ENCODE measurements at regions not wholly inside any gene's neighbourhood (a gene's known extent, or its start where the extent isn't known, plus 50 kb on each side); places are given as distances from the start of the nearest gene placed in this dataset.
"Not testable (repeated sequence)": the region's sequence is repeated elsewhere in the genome, so short reads cannot be mapped to it uniquely, and the experiment has no call there.

DNA sequence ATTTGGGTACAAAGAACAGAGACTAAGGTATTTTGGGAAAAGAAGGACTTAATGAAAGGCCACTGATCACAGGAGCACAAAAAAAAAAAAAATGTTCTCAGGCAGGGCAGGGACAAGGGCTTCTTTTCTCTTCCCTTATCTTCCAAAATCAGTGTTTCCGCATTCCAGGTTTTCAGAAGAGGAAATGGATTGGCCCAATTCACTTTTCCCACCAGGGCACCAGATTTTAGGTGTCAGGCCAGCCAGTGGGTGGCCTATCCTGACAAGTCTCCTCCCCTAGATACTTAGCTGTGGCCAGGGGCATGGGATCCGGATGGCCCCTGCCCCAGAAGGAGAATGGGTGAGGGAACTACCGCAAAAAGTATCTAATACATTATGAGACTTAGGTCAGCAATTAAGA, 88.9 kb upstream of the WAC start:
- no peak for DNase-seq (ENCODE audit: low read depth in 2 of 2)

DNA sequence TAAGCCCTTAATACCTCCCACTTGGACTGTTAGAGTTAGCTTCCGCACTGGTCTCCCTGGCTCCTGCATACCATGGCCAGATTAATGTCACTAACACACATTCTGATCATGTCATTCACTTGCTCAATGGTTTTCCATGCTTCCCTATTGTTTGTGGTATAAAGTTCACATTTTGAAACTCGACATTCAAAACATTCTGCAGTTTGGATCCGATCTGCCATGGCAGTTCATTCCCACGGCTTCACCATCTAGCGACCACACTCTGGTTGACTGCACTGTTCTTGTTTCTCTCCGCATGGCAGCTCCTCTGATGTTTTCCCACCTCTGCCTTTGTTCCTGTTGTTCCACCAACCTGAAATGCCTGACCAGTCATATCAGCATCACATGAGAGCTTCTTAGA, 87.4 kb upstream of the WAC start:
- DNase-seq (ENCODE audit: low read depth in 2 of 2): no peak

DNA sequence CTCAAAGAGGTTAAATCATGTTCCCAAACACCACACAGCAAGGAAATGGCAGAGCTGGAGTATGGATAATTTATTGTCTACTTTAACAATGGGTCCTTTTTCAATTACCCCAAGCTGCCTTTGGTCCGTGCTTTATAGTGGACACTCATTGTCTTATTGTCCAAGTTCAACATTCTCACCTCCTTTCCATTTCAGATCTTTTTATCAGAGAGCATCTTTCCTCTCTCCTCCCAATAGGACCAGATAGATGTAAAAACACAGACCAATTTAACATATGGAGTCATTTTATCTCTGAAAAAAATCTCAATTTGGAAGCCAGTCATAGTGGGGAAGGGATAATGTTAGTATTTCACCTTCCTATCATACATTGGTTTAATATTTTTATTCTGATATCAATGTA, 83.5 kb upstream of the WAC start:
- DNase-seq (ENCODE audit: low read depth in 2 of 2): no peak

DNA sequence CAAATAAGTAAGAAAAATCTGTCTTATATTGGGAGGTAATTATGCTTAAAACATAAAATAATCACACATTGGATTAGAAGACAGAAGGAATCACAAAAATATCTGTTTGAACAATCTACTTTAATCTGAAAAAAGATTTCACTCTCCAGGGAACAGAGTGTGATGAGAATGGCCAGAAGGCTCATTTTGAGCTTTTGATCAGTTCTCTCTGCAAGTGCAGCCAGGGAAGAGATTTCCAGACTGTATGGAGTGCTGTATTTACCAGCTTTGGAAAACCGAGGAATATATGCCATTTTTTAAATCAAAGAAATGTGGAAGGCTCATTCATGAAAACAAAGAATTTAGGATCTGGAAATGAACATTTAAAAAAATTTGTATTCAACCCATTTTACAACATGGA, 83.0 kb upstream of the WAC start:
- DNase-seq (ENCODE audit: low read depth in 2 of 2): no peak

DNA sequence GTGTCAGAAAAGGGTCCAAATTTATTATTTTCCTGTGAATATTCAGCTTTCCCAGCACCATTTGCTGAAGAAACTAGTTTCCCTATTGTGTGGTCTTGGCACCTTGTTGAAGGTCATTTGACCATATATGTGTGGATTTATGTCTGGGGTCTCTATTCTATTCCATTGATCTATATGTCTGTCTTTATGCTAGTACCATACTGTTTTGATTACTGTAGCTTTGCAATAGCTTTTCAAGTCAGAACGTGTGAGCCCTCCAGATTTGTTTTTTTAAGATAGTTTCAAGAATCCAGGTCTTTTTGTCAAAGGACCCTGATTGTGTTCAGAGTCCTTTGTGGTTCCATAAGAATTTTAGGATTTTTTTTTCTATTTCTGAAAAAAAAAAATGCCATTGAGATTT, 79.0 kb upstream of the WAC start:
- DNase-seq (ENCODE audit: low read depth in 2 of 2): no peak

DNA sequence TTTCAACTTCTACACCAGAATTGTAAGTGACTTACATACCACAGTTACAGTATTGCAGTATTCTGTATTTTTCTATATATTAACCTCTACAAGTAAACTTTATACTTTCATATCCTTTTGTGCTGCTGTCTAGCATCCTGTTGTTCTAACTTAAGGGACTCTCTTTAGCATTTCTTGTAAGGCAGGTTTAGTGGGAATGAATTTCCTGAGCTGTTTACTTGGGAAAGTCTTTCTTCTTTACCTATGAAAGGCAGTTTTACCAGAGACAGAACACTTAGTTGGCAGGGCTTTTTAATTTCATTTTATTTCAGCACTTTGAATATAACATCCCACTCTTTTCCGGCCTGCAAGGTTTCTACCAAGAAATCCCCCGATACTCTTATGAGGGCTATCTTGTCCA, 75.8 kb upstream of the WAC start:
- no peak for DNase-seq (ENCODE audit: low read depth in 2 of 2)

DNA sequence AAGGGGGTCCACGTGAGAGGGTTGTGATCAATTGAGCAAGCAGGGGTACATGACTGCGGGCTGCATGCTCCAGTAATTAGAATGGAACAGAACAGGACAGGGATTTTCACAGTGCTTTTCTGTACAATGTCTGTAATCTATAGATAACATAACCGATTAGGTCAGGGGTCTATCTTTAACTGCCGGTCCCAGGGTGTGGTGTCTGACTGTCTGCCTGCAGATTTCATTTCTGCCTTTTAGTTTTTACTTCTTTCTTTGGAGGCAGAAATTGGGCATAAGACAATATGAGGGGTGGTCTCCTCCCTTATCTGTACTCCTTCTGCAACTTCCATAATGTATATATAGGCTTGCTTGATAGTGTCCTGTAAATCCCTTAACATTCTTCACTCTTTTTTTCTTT, 75.0 kb upstream of the WAC start:
- not testable (repeated sequence) for DNase-seq (ENCODE audit: low read depth in 2 of 2)

DNA sequence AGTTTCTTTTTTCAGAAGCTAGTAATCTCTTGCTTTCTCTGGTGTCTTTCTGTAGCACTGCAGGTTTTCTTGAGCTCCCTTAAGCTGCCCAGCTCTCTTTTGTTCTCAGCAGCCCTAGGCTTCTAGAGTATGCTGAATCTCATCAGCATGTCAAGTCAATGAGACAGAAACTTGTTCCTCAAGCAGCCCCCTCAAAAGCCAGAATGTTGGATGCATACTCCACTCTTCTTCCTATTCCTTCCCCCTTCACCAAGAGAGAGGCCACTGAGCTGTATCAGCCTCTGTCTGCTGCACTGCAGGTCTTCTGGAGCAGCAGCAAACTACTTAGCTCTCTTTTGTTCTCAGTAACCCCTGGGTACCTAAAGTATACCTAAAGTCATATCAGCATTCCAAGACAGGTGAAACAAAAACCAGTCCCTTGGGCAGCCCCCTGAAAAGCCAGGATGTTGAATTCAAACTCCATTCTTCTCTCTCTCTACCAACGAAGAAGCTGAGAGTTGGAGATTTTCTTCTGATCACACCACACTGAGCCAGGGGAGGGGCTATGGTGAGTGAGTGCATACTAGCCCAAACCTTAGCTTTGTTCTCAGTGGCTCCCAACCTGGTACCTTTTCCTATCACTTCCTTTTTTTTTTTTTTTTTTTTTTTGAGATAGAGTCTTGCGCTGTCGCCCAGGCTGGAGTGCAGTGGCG, 73.3 kb upstream of the WAC start:
- no peak for DNase-seq (ENCODE audit: low read depth in 2 of 2)

DNA sequence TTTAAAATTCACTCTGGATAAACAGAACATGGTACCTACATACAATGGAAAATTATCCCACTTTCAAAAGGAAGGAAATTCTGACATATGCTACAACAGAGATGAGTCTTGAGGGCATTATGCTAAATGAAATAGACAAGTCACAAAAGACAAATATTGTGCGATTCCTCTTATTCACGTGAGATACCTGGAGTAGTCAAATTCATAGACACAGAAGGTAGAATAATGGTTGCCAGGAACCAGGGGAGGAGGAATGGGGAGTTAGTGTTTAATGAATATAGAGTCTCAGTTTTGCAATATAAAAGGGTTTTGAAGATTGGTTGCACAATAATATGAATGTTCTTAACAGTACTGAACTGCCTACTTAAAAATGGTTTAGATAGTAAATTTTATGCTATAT, 69.8 kb upstream of the WAC start:
- no peak for DNase-seq (ENCODE audit: low read depth in 2 of 2)

DNA sequence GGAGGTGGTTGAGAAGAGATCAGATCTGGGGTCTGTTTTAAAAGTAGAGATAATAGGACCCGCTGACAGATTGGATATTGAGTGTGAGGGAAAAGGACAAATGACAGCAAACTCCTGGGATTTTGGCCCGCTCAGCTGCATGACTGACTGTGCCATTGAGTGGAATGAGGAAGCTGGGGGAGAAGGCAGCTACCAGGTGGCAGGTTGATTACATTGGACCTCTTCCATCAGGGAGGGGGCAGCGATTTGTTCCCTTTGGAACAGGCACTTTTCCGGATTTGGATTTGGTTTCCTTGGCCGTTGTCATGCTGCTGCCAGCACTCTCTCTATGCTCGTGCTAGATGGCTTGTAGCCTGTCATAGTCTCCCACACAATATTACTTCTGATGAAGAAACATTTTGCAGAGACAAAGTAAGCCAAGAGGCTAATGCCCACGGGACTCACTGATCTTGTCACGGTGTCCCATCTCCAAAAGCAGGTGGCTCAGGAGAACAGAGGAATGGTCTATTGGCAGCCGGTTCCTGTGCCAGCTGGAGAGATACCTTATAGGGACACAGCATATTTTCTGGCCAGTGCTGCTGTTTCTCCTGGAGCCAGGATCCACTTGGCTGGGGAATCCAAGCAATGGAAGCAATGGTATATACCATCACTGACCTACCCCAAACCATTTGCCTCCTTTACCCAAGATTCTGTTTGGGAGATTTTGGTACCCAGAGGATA, 69.1 kb upstream of the WAC start:
- DNase-seq (ENCODE audit: low read depth in 2 of 2): no peak

DNA sequence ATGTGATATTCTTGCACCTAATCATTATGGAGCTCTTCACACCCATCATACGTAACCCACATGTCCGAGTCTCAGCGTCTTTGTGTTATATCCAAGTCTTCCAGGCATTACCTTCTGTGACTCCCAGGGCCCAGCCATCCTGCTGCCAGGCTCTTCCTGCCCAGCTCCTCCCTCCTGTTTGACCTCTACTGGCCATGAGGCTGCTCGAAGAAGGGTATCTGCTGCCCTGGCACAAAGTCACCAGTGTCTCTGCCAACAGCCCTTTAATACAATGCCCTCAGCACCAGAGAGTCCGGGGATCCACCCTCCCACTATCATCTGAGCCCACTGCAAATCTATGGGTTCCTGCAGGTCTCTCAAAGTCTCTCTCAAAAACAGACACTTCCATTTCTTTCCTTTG, 65.3 kb upstream of the WAC start:
- no peak for DNase-seq (ENCODE audit: low read depth in 2 of 2)

DNA sequence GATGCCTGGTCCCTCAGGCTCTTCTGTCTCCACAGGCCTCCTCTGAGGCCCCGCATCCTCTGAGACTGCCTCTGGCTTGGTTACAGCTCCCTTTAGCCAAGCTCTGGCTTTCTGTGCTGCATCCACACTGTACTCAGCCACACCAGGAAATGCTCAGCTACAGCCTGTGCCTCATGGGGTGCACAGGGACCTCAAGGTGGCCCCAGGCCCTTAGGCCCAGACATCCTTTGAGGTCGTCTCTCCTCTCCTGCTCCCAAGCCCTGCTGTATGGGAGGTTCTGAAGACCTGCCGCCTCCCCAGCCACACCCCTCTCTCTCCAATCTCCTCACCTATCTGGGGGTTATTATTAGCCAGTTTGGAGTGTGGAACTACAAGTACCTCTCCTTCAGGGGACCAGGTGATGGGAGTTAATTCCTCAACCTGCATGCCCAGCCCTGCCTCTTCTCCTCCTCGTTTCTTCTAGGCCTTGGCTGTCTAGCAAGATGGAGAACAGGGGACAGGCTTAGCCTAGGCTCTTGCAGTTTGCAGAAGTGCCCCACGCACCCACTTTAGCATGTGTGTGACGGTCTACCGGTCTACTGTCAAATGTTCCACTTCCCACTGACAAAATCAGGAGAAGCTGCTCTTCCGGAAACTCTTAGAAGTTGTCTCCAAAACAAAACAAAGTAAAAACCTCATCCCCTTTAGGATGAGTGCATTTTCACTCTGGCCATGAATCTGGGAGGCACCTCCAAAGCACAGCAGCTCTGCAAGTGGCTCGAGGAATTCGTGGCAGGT, 64.0 kb upstream of the WAC start:
- no peak for DNase-seq (ENCODE audit: low read depth in 2 of 2)

DNA sequence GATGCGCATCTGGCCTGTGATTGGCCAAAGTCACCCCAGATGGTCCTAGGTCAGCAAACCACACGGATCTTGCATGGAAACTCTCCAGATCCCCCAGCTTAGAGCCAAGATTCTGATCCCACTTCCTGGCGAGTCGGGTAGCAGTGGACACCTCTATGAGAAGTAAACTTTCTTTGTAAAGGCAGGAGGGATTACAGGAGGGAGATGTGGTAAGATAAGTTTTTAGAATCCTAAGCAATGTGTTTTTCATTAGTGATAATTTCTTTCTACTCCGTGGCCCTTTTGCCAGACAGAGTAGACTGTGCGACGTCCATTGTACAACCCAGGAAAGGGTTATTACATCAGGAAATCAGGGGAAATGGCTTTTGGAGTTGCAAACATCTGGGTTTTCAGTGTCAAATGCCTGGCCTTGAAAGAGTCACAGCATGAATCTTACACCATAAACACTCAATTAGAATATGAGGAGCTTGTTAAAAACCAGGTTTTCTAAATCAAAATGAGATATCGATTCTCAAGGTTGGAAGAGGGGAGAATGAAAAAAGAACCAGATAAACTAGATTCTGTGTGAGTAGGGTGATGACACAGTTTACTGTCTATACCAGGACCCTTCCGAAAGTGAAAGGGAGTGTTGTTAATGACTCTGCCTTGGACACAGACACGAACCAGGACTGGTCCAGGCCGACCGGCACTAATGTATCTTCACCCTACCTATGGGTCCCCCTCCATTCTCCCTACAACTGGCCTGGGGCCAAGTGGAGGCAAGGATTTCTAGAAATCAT, 61.9 kb upstream of the WAC start:
- DNase-seq (ENCODE audit: low read depth in 2 of 2): no peak

DNA sequence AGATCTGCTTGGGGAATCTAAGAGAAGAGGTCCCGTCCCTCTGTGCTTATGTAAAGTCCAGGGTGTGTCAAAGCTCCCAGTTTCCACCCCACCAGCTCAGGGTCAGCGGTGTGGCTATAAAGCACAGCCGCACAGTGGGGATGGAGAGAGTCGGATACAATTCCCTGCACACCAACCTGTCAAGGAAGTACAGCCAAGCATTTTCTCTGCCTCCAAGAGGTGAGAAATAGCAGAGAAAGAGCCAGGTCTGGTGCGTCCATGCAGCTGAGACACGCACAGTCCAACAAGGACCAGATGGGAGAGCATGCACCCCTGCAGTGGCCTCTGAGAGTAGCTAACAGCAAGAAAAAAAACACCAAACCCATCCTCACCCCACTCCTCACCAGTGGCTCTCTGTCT, 61.3 kb upstream of the WAC start:
- DNase-seq (ENCODE audit: low read depth in 2 of 2): no peak

DNA sequence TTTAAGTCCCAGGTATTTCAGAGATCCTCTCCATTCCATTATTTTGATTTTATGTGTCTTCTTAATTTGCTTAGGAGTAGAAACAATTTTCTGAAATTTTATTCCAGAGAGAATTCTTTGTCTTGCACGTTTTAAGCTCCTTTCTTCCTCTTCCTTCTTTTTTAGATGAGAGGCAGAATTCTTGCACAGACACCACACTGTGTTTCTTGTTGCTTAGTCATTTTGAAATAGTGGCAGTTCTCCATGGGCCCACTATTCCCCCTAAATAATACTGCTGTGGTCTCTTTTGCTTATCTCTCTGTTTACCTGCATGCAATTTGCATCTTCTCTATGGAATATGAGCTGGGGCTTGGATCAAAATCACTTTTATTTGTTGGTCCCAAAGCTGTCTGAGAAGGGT, 54.3 kb upstream of the WAC start:
- DNase-seq (ENCODE audit: low read depth in 2 of 2): no peak

DNA sequence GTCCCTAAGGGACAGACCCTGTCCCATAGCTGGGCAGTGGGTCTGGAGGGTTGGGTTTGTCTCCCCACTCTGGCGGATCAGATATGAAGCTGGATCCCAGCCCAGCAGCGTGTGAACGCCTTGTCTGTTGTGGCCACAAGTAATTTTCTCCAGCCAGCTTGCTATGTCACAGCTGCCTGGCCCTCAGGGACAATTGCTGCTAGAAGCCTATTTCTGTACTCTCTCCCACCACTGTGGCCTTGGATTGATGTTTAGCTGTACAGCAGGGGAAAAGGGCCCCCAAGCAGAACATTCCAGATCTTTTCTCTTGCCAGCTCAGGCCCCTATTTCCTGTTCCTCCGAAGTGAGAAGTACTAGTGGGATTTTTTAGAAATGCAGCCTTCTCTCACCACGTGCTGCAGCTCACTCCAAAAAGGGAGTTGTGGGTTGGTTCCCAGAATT, 53.5 kb upstream of the WAC start:
- DNase-seq (ENCODE audit: low read depth in 2 of 2): no peak

DNA sequence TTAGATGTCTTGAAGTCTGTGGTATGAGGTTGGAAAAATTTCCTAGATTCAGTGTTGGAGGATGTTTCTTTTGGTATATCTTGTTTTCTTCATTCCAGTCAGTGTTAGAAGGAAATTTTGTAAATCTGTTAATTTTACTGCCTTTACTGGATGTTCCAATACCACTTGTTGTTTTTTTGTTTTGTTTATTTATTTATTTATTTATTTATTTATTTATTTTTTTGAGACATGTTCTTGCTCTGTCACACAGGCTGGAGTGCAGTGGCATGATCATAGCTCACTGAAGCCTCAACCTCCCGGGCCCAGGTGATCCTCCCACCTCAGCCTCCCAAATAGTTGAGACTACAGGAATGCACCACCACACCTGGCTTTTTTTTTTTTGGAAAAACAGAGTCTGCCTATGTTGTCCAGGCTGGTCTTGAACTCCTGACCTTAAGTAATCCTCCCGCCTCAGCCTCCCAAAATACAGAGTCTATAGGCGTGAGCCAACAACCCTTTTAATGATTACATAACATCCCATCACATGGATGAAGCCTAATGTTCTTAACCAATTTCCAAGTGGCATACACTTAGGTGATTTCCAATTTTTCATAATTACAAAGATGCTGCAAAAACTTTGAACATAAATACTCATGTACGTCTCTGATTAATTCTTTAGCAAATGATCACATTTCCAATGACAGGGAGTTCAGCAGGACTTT, 52.8 kb upstream of the WAC start:
- DNase-seq (ENCODE audit: low read depth in 2 of 2): no peak

DNA sequence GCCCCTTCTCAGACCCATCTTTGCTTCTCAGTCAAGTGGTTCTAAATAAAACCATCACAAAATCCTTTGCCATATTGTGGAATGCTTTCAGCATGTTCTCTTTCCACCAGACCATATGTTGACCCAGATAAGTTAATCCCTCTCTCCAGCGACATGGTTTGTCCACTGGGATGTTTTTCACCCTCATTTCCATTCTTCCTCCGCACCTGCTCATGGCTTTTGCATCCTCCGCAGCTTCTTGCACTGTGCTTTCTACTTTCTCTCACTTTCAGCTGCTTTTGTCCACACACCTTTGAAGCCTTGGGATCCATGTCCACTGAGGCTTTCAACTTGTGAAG, 52.3 kb upstream of the WAC start:
- no peak for DNase-seq (ENCODE audit: low read depth in 2 of 2)

DNA sequence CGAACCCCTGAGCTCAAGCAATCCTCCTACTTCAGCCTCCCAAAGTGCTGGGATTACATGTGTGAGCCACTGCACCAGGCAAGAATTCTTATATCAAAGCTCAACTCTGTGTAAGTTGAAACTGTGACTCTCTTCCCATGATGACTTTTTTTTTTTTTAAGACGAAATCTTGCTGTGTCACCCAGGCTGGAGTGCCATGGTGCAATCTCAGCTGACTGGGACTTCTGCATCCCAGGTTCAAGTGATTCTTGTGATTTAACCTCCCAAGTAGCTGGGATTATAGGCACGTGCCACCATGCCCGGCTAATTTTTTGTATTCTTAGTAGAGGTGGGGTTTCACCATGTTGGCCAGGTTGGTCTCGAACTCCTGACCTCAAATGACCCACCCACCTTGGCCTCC, 51.6 kb upstream of the WAC start:
- DNase-seq (ENCODE audit: low read depth in 2 of 2): not testable (repeated sequence)

DNA sequence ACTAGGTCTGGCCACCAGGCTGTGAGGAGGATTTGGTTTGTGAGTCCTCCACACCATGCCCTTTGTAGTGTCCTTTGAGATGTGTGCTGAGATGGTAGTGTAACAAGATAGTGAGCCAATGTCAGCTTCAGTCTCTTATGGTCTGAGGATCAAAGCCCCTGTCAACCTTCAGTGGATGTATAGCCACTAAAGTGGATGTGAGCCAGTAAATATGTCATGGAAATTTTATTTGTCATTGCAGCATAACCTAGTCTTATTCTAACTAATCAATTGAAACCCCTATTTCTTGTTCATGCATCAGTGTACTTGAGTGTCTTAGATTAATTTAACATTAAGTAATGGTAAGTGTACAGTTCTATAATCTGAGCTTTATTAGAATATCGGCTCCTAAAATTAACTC, 51.0 kb upstream of the WAC start:
- DNase-seq (ENCODE audit: low read depth in 2 of 2): no peak
